CD1c-positive myeloid dendritic cell (primary cell): ENCODE measurements at regions not wholly inside any gene's neighbourhood (a gene's known extent, or its start where the extent isn't known, plus 50 kb on each side); places are given as distances from the start of the nearest gene placed in this dataset.

Experiments used
- DNase-seq: peaks from one replicate; pipeline ENCODE4 v3.0.0-alpha.2; 2016; ENCODE audit errors: extremely low spot score

- no peak for DNase-seq
These were observed 473.9 kb downstream of the NR2F1-AS1 start for GRCh38 chr5:93107141-93107540.

DNA sequence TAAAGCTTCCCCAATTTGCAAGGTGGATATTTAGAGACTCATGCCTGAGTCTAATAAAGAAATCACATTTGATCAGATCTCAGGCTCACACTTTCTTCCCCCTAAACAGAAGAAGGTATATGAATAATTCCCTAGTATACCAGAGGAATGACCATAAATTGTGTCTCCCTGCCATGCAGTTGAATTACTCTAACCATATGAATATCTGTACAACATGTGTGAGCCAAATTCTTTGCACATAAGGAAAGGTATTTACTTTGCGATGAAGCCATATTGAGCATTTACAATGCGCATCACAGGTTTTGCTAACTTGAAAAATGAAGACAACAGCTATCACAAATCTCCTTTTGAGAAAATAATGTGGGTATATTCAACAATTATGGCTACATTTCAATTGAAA lies 479.4 kb downstream of the NR2F1-AS1 start:
- no peak for DNase-seq

GRCh38 chr5:93100976-93101375 lies 480.0 kb downstream of the NR2F1-AS1 start:
- no peak for DNase-seq

DNA sequence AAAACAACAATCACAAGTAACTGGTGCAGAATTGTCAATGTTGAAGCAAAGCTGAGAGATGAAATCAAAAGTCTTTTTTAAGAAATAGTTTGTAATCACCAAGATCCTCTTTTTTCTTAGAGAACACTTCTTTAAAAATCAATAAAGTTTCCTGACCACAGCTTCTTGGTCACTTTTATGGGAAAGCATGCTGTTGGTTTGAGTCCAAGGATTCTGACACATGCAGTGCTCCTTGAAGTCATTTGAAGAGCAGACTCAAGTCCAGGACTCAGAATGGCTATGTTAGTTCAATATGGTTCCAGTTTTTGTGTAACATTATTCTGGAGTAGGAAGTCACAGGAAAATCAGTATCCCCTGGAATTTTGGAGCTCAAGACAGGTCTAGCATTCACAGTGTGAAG lies 480.6 kb downstream of the NR2F1-AS1 start:
- DNase-seq = no peak

GRCh38 chr5:93099902-93100347 lies 481.1 kb downstream of the NR2F1-AS1 start:
- DNase-seq = no peak

- DNase-seq = no peak
These were observed 484.5 kb downstream of the NR2F1-AS1 start for GRCh38 chr5:93096561-93096960.

GRCh38 chr5:93092349-93093105 lies 488.5 kb downstream of the NR2F1-AS1 start:
- no peak for DNase-seq

GRCh38 chr5:93090698-93091097 lies 490.3 kb downstream of the NR2F1-AS1 start:
- no peak for DNase-seq

DNA sequence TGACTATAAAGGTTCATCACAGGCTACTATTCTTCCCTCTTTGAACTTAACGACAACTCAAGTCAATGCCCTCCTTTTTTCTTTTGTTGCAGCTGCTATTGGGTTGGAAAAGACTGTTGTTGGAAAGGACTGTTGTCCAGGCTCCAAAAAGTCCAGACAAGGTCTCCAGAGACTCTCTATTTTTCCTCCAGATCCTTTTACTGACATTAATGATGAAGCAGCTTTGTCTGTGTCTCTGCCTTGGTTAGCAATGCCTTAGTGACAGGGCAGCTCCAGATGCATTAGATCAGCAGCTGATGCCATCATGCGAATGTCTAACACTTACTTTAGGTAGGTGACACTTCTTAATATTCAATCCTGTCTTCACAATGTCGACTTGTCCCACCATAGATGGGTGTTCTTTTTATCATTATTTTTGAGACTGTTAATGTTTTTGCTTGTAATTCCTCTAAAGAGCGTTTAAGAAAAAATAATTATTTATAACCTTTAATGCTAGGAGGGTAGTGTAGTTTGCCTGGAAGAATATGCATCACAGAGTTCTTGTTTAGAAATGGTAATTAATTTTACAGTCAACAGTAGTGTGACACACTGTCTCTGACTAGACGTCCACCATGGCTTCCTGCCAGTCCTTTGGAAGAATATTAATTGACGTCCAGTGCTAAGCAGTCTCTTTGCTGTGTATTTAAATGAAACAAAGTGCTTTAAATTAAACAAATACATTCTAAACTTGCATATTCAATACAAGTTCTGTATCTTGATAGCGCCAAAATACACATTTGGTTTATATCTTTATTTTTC lies 492.2 kb downstream of the NR2F1-AS1 start:
- no peak for DNase-seq

GRCh38 chr5:93087326-93087725 lies 493.7 kb downstream of the NR2F1-AS1 start:
- no peak for DNase-seq

DNA sequence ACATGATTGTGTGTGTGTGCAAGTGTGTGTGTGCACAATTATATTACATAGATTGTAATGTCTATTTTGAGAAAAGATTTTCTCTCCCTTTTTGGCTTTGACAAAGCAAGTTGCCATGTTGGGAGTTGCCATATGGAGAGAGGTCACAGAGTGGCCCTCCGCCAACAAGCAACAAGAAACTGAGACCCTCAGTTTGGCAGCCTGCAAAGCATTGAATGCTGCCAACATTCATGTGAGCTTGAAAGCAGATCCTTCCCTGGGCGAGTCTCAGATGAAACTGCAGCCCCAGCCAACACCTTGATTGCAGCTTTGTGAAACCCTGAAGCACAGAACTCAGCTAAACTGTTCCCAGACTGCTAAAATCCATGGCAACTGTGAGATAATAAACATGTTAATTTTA lies 498.0 kb downstream of the NR2F1-AS1 start:
- DNase-seq = no peak

DNA sequence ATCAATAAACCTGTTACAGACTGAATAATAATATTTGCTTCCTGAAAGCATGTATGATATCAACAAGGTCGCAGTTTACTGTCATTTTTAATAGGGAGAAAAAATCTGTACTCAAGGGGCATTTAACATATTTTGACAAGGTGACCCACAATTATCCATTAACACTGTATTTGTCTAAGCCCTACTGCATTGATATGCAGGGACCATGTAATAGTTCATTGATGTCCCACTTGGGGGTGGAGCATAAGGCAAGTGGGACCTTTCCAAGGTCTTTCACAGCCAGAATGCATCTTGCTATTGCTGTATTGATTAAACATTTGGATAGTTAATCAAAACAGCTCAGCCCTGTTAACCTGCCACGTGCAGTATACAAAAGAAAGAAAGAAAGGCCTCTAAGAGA lies 502.0 kb downstream of the NR2F1-AS1 start:
- no peak for DNase-seq

- no peak for DNase-seq
These were observed 502.7 kb downstream of the NR2F1-AS1 start for GRCh38 chr5:93078082-93079038.

DNA sequence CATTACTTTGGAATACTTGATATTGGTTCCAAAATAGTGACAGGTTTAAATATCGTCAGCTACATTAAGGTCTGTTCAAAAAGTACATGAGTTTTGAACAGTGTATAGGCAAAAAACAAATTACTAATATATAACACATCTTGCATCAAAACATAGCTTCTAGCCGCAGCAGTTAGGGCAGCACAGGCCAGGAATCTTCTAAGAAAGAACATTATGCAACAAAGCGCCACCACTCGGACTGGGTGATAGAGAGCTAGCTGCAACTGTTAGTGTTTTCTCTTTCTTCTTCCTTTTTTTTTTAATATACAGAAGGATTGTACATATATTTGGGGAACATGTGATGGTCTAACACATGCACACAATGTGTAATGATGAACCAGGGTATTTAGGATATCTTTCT lies 504.5 kb downstream of the NR2F1-AS1 start:
- no peak for DNase-seq

GRCh38 chr5:93076096-93076495 lies 504.9 kb downstream of the NR2F1-AS1 start:
- no peak for DNase-seq

DNA sequence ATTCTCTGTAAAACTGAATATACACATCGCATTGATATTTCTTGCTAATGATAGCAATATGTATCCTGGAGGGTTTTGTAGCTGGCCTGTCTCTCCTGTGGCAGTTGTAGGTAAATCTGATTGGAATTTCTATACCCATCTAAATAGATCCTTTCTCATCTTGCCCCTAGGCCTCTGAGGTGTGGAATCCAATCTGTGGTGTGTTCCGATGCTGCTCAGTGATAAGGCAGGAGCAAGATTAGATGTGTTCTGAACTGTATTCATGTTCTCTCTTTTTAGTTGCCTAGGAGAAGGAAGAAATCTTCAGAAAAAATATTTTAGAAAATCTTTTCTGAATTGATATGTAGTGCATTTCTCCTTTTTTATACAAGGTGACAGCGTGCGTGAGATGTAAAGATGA lies 507.5 kb downstream of the NR2F1-AS1 start:
- no peak for DNase-seq

DNA sequence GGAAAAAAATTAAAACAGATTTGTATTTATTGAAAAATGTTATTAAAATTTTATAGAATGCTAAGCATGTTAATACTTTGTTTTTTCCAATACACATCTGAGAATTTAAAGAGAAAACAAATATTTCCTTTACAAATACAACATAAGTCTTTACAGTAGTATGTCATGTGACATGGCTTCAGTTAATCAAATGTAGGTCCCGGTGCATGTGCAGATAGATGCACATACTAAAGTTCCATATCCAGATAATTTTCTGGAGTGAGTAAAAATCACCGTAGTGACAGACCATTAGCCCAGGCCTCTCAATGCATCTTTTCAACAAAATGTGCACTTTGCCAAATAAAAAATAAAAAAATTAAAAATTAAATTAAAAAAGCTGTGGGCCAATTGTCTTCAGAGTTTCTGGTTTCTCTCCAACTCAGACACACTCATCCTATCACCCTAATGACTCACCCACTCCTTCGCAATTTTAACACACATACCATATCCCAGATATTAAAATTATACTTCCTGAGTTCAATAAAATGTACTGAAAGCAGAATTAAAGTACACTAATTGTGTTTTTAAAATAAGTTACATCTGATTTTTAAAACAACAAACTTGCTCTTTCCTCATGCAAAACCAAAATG lies 508.1 kb downstream of the NR2F1-AS1 start:
- no peak for DNase-seq

DNA sequence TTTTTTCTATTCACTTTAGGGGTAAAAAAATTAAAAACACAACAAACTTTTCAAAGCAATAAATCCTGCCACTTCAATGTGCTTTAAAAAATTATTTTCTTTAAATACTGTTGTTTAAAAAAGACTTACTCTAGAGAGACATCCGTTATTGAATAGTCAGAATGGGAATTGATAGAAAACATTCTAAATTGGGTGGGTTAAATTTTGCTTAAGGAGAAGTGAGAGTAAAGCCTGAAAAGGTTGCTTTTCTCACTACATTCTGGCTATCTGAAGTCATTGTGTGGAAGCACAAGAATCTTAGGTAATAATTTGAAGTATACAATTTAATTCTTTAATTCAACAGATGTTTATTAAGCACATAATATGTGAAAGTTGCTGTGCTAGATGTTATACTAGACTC lies 509.3 kb downstream of the NR2F1-AS1 start:
- DNase-seq = no peak

DNA sequence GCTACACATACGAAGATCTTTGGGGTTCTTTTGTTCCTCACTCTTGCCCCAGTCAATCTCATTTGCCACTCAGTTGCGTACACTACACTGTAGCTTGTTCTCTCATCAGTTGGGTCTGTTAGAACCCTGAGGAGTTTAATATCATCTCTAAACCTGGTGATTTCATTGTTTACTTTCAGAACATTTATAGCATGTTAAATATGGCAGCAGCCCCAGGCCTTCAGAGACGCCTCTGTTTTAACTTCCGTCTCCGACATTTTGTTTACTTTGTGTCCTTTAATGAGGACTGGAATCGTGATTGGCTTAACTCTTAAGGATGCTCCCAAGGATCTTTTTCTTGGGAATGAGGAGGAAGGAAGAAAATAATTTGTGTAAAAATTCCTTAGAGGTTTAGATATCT lies 510.1 kb downstream of the NR2F1-AS1 start:
- no peak for DNase-seq

DNA sequence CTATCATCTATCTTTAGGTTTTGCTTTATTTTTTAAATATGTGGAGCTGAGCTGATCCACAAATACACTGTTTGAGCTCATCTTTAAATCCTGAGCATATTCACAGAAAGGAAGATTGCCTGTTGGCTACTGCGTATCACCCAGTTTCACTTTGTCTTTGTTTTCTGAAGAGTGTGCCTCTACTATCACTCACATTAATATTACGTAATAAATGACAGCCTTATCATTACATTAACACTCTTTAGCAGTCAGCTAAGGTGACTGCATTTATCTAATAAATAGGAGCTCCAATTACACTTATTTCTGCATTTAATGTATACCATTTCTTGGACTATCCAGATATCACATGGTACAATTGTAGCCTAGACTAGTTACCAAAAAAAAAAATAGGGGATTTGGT lies 511.7 kb downstream of the NR2F1-AS1 start:
- DNase-seq = no peak

- DNase-seq = no peak
These were observed 518.5 kb downstream of the NR2F1-AS1 start for GRCh38 chr5:93062548-93062947.

GRCh38 chr5:93058309-93058708 lies 522.7 kb downstream of the NR2F1-AS1 start:
- no peak for DNase-seq
